IMR-90 (cell line): ENCODE measurements at regions not wholly inside any gene's neighbourhood (a gene's known extent, or its start where the extent isn't known, plus 50 kb on each side); places are given as distances from the start of the nearest gene placed in this dataset.
A peak's percentile ranks its signal among the peaks of the same experiment; 100 is the strongest.

Experiments
- ATAC-seq: fragments of 200-7000 bp; cut with Tn5 transposase; 2 replicates; pipeline ENCODE4 v1.9.1; 2020; ENCODE audit warnings: low read depth, mild to moderate bottlenecking, moderate library complexity
- BruUV-seq: library from RNA; stranded (reverse); fragments of 400-500 nt; replicated peaks from 2 replicates; lab custom pipeline; 2021; lab: Mats Ljungman, UMichigan
- CTCF ChIA-PET: fragments of 300-600 bp; formaldehyde crosslinking; extraction: SDS; loops from one replicate; lab custom pipeline; 2021; ENCODE audit warnings: antibody characterized with exemption; lab: Yijun Ruan, JAX
- POLR2A ChIA-PET: fragments of 300-600 bp; sonication (Branson Sonifier 250); formaldehyde crosslinking; loops from one replicate; lab custom pipeline; 2022; ENCODE audit warnings: antibody characterized with exemption; ENCODE audit not compliant: unreplicated experiment; lab: Charles Lee
- DNase-seq: peaks from one replicate; pipeline ENCODE4 v3.0.0; 2013
- H2AFZ ChIP-seq: replicated peaks from 2 replicates; pipeline ENCODE3; 2013; ENCODE audit warnings: low read length, mild to moderate bottlenecking; ENCODE audit not compliant: poor library complexity
- H2AK5ac ChIP-seq: 2 replicates; pipeline ENCODE4 v1.6.1; 2013; ENCODE audit warnings: low read depth, low read length, inconsistent platforms
- H2AK9ac ChIP-seq: replicated peaks from 2 replicates; pipeline ENCODE3; 2013; ENCODE audit warnings: mild to moderate bottlenecking, low read depth, low read length, moderate library complexity; ENCODE audit not compliant: poor library complexity
- H2BK120ac ChIP-seq: 2 replicates; pipeline ENCODE4 v1.6.1; 2013; ENCODE audit warnings: low read depth, low read length, inconsistent platforms
- H2BK15ac ChIP-seq: 3 replicates; pipeline ENCODE4 v1.6.1; 2013; ENCODE audit warnings: low read depth, low read length, inconsistent platforms
- H2BK20ac ChIP-seq: 2 replicates; pipeline ENCODE4 v1.6.1; 2013; ENCODE audit warnings: low read depth, mild to moderate bottlenecking, inconsistent platforms, low read length, moderate library complexity
- H2BK5ac ChIP-seq: 2 replicates; pipeline ENCODE4 v1.6.1; 2013; ENCODE audit warnings: mild to moderate bottlenecking, low read depth, low read length, inconsistent platforms; ENCODE audit not compliant: poor library complexity, severe bottlenecking
- H3K14ac ChIP-seq: replicated peaks from 2 replicates; pipeline ENCODE4 v1.6.1; 2013; ENCODE audit warnings: low read depth, low read length, inconsistent platforms
- H3K18ac ChIP-seq: 2 replicates; pipeline ENCODE4 v1.6.1; 2013; ENCODE audit warnings: low read depth, low read length, control low read depth
- H3K23ac ChIP-seq: 2 replicates; pipeline ENCODE4 v1.6.1; 2013; ENCODE audit warnings: low read depth, low read length, inconsistent platforms
- H3K27ac ChIP-seq: 2 replicates; pipeline ENCODE4 v1.5.1; 2013; ENCODE audit warnings: mild to moderate bottlenecking, control low read depth, low read length; ENCODE audit not compliant: insufficient read depth
- H3K27me3 ChIP-seq: 2 replicates; pipeline ENCODE4 v1.6.1; 2013; ENCODE audit warnings: low read length; ENCODE audit not compliant: control insufficient read depth, insufficient read depth
- H3K36me3 ChIP-seq: 2 replicates; pipeline ENCODE4 v1.6.1; 2013; ENCODE audit warnings: low read length, mixed read lengths; ENCODE audit not compliant: control insufficient read depth, insufficient read depth
- H3K4ac ChIP-seq: 2 replicates; pipeline ENCODE4 v1.6.1; 2013; ENCODE audit warnings: low read depth, low read length, inconsistent platforms
- H3K4me1 ChIP-seq: 2 replicates; pipeline ENCODE4 v1.6.1; 2013; ENCODE audit warnings: low read length, mixed read lengths; ENCODE audit not compliant: control insufficient read depth, insufficient read depth
- H3K4me2 ChIP-seq: 2 replicates; pipeline ENCODE4 v1.6.1; 2013; ENCODE audit warnings: low read depth, mild to moderate bottlenecking, control low read depth, low read length, moderate library complexity
- H3K4me3 ChIP-seq: 2 replicates; pipeline ENCODE4 v1.5.1; 2013; ENCODE audit warnings: low read depth, mild to moderate bottlenecking, control low read depth, low read length, moderate library complexity; ENCODE audit not compliant: insufficient read depth
- H3K56ac ChIP-seq: 2 replicates; pipeline ENCODE4 v1.6.1; 2013; ENCODE audit warnings: low read length, inconsistent platforms; ENCODE audit not compliant: insufficient read depth; ENCODE audit errors: extremely low read depth
- H3K79me1 ChIP-seq, 2 experiments: 2 replicates each; pipeline ENCODE4 v1.6.1; 2013; ENCODE audit warnings: low read length in 2 of 2, inconsistent platforms in 1 of 2, low read depth in 1 of 2
- H3K9ac ChIP-seq: 2 replicates; pipeline ENCODE4 v1.6.1; 2013; ENCODE audit warnings: low read depth, low read length, control low read depth
- H3K9me1 ChIP-seq: 2 replicates; pipeline ENCODE4 v1.6.1; 2013; ENCODE audit warnings: low read length, inconsistent platforms; ENCODE audit not compliant: insufficient read depth
- H3K9me3 ChIP-seq: 2 replicates; pipeline ENCODE4 v1.6.1; 2013; ENCODE audit warnings: low read length; ENCODE audit not compliant: control insufficient read depth, insufficient read depth
- H4K20me1 ChIP-seq: 2 replicates; pipeline ENCODE4 v1.6.1; 2013; ENCODE audit warnings: low read length, inconsistent platforms; ENCODE audit not compliant: insufficient read depth
- H4K5ac ChIP-seq: 2 replicates; pipeline ENCODE4 v1.6.1; 2013; ENCODE audit warnings: mild to moderate bottlenecking, low read depth, low read length, control low read depth
- H4K8ac ChIP-seq, 2 experiments: 2 replicates each; pipeline ENCODE4 v1.6.1; 2013; ENCODE audit warnings: low read depth in 2 of 2, low read length in 2 of 2, control low read depth in 1 of 2, inconsistent platforms in 1 of 2
- H4K91ac ChIP-seq: 2 replicates; pipeline ENCODE4 v1.6.1; 2013; ENCODE audit warnings: low read depth, low read length, inconsistent platforms; ENCODE audit not compliant: insufficient read depth
- BHLHE40 ChIP-seq: fragments of 150-350 bp; IDR thresholded peaks from 2 replicates; pipeline ENCODE4 v1.6.1; 2016; ENCODE audit warnings: mild to moderate bottlenecking, low read depth, low read length
- CHD1 ChIP-seq: IDR thresholded peaks from 2 replicates; pipeline ENCODE4 v1.6.1; 2012; ENCODE audit warnings: low read depth, low read length, improper control_type of control experiment
- FOS ChIP-seq: fragments of 150-350 bp; IDR thresholded peaks from 2 replicates; pipeline ENCODE4 v1.6.1; 2016; ENCODE audit warnings: low read depth, low read length
- MAFK ChIP-seq: IDR thresholded peaks from 2 replicates; pipeline ENCODE4 v1.6.1; 2012; ENCODE audit warnings: low read depth, low read length, improper control_type of control experiment
- MAZ ChIP-seq: IDR thresholded peaks from 2 replicates; pipeline ENCODE4 v1.6.1; 2012; ENCODE audit warnings: low read depth, mild to moderate bottlenecking, low read length, improper control_type of control experiment, moderate library complexity, borderline replicate concordance
- MXI1 ChIP-seq: IDR thresholded peaks from 2 replicates; pipeline ENCODE4 v1.6.1; 2012; ENCODE audit warnings: low read depth, mild to moderate bottlenecking, low read length, moderate library complexity, borderline replicate concordance
- NFE2L2 ChIP-seq: fragments of 150-350 bp; IDR thresholded peaks from 2 replicates; pipeline ENCODE4 v1.6.1; 2016; ENCODE audit warnings: low read depth, mild to moderate bottlenecking, low read length
- POLR2A ChIP-seq: IDR thresholded peaks from 2 replicates; pipeline ENCODE4 v1.6.1; 2012; ENCODE audit warnings: mild to moderate bottlenecking, low read depth, low read length
- RAD21 ChIP-seq: IDR thresholded peaks from 2 replicates; pipeline ENCODE4 v1.6.1; 2012; ENCODE audit warnings: low read length, improper control_type of control experiment
- RCOR1 ChIP-seq: IDR thresholded peaks from 2 replicates; pipeline ENCODE4 v1.6.1; 2012; ENCODE audit warnings: mild to moderate bottlenecking, low read length, improper control_type of control experiment; ENCODE audit not compliant: insufficient replicate concordance
- dilution Hi-C: fragments of 300-500 bp; cut with HindIII; formaldehyde crosslinking; loops from one replicate; pipeline ENCODE4 v1.14.3; 2018; ENCODE audit warnings: low sequenced_read_pairs; ENCODE audit not compliant: unreplicated experiment
- in situ Hi-C: fragments of 300-500 bp; cut with MboI; formaldehyde crosslinking; loops from 3 replicates; pipeline ENCODE4 v1.14.3; 2019; ENCODE audit warnings: low sequenced_read_pairs, inconsistent platforms, mixed read lengths
- intact Hi-C: fragments of 100-400 bp; cut with micrococcal nuclease; formaldehyde crosslinking; loops from 2 replicates; pipeline ENCODE4 v1.10.0; 2022
- TF ChIP-seq, protein P1 (sequence below): fragments of 150-350 bp; IDR thresholded peaks from 2 replicates; pipeline ENCODE4 v1.6.1; 2016; ENCODE audit warnings: low read depth, mild to moderate bottlenecking, low read length, moderate library complexity, borderline replicate concordance
- TF ChIP-seq, protein P2 (sequence below): conservative IDR thresholded peaks from 2 replicates; pipeline ENCODE4 v1.5.1; 2012; ENCODE audit warnings: mild to moderate bottlenecking, low read depth, low read length, improper control_type of control experiment
- TF ChIP-seq, protein P3 (sequence below): fragments of 150-350 bp; IDR thresholded peaks from 2 replicates; pipeline ENCODE4 v1.6.1; 2017; ENCODE audit warnings: mild to moderate bottlenecking, antibody characterized with exemption, low read length, low read depth

DNA sequence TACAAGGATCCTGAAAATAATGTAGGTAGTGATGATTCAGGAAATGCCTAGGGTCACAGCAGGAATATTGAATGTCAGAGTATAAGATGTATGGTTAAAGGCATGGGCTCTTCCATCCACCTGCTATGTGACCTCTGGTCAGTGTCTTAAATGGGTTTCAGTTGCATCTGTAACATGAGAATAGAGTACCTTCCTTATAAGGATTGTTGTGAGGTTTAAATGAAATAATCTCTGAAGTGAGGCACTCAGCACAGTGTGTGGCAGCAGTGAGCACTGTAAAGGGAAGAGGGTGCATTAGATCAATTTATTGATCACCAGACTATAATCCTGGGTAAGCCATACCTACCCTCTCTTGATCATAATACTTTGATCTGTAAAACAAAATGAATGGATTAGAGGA lies 319.1 kb downstream of the SLC4A3 start:
- peak; percentile 27; the same call in 1 of the 2 replicates for ATAC-seq
- no peaks in the 10 kb centered on the region for H4K20me1 ChIP-seq
- ChIA-PET POLR2A (no interaction called here), CTCF (no interaction called here)
- no peak overlapping the region for H3K4me2 ChIP-seq
- DNase-seq: no peak
- H3K14ac ChIP-seq: no peak overlapping the region
- no peak overlapping the region for H4K8ac ChIP-seq
- no peak overlapping the region for H3K4me3 ChIP-seq
- no peak overlapping the region for H2BK120ac ChIP-seq
- no peak overlapping the region for H2AFZ ChIP-seq
- no peak overlapping the region for H2AK9ac ChIP-seq
- no peak overlapping the region for H3K27ac ChIP-seq
- in situ Hi-C loops (no loop called here), intact Hi-C loops (no loop called here), dilution Hi-C loops (no loop called here)
- H2BK20ac ChIP-seq: no peak overlapping the region
- no peak overlapping the region for H3K23ac ChIP-seq
- no peaks in the 10 kb centered on the region for H3K9me3 ChIP-seq
- no peak overlapping the region for H3K9ac ChIP-seq
- no peak overlapping the region for H3K4ac ChIP-seq
- H3K56ac ChIP-seq: no peak overlapping the region
- no peak overlapping the region for H2BK15ac ChIP-seq
- no peak overlapping the region for H2BK5ac ChIP-seq
- no peak overlapping the region for H2AK5ac ChIP-seq
- H3K27me3 ChIP-seq: no peaks in the 10 kb centered on the region; the same call in 1 of the 2 replicates
- no peaks in the 10 kb centered on the region for H3K9me1 ChIP-seq
- BruUV-seq: no TSS peak
- no peaks in the 10 kb centered on the region for H3K79me1 ChIP-seq
- H4K91ac ChIP-seq: no peak overlapping the region
- H3K18ac ChIP-seq: no peak overlapping the region
- no peak overlapping the region for H4K5ac ChIP-seq
- peaks cover 2% of the 10 kb centered on the region; the same call in 1 of the 2 replicates for H3K4me1 ChIP-seq
- no peak for TF ChIP-seq MXI1
- TF ChIP-seq MAZ: no peak
- TF ChIP-seq, protein P1, sequence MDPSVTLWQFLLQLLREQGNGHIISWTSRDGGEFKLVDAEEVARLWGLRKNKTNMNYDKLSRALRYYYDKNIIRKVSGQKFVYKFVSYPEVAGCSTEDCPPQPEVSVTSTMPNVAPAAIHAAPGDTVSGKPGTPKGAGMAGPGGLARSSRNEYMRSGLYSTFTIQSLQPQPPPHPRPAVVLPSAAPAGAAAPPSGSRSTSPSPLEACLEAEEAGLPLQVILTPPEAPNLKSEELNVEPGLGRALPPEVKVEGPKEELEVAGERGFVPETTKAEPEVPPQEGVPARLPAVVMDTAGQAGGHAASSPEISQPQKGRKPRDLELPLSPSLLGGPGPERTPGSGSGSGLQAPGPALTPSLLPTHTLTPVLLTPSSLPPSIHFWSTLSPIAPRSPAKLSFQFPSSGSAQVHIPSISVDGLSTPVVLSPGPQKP: no peak
- TF ChIP-seq CHD1: no peak
- no peak for TF ChIP-seq RAD21
- TF ChIP-seq FOS: no peak
- no peak for TF ChIP-seq NFE2L2
- TF ChIP-seq RCOR1: no peak
- no peak for TF ChIP-seq BHLHE40
- no peak for TF ChIP-seq POLR2A
- no peak for TF ChIP-seq MAFK
- TF ChIP-seq, protein P2, sequence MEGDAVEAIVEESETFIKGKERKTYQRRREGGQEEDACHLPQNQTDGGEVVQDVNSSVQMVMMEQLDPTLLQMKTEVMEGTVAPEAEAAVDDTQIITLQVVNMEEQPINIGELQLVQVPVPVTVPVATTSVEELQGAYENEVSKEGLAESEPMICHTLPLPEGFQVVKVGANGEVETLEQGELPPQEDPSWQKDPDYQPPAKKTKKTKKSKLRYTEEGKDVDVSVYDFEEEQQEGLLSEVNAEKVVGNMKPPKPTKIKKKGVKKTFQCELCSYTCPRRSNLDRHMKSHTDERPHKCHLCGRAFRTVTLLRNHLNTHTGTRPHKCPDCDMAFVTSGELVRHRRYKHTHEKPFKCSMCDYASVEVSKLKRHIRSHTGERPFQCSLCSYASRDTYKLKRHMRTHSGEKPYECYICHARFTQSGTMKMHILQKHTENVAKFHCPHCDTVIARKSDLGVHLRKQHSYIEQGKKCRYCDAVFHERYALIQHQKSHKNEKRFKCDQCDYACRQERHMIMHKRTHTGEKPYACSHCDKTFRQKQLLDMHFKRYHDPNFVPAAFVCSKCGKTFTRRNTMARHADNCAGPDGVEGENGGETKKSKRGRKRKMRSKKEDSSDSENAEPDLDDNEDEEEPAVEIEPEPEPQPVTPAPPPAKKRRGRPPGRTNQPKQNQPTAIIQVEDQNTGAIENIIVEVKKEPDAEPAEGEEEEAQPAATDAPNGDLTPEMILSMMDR: no peak
- TF ChIP-seq, protein P3, sequence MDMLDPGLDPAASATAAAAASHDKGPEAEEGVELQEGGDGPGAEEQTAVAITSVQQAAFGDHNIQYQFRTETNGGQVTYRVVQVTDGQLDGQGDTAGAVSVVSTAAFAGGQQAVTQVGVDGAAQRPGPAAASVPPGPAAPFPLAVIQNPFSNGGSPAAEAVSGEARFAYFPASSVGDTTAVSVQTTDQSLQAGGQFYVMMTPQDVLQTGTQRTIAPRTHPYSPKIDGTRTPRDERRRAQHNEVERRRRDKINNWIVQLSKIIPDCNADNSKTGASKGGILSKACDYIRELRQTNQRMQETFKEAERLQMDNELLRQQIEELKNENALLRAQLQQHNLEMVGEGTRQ: no peak
- no peaks in the 10 kb centered on the region for H3K36me3 ChIP-seq
